Liver (tissue), 8 donors: ENCODE measurements at regions not wholly inside any gene's neighbourhood (a gene's known extent, or its start where the extent isn't known, plus 50 kb on each side); places are given as distances from the start of the nearest gene placed in this dataset.
"Not testable (repeated sequence)": the region's sequence is repeated elsewhere in the genome, so short reads cannot be mapped to it uniquely, and the experiment has no call there.

ENCODE experiments used
- DNase-seq: peaks from one replicate; pipeline ENCODE4 v3.0.0-alpha.2; 2017; ENCODE audit warnings: low spot score
- H3K27ac ChIP-seq, 2 donors: one replicate each; pipeline ENCODE4 v1.7.0; 2013; ENCODE audit warnings: inconsistent platforms in 2 of 2, low read length in 2 of 2, control low read depth in 1 of 2, low read depth in 1 of 2, mild to moderate bottlenecking in 1 of 2
- H3K27me3 ChIP-seq, 4 donors: one replicate each; pipeline versions ENCODE4 v1.6.1 to v1.7.0; 2013; ENCODE audit warnings: low read length in 3 of 4, inconsistent platforms in 1 of 4, mild to moderate bottlenecking in 1 of 4, moderate library complexity in 1 of 4; ENCODE audit not compliant: control insufficient read depth in 4 of 4, insufficient read depth in 4 of 4
- H3K36me3 ChIP-seq, 4 donors: one replicate each; pipeline versions ENCODE4 v1.6.1 to v1.7.0; 2013; ENCODE audit warnings: low read length in 3 of 4, mild to moderate bottlenecking in 3 of 4, low read depth in 1 of 4, moderate library complexity in 1 of 4; ENCODE audit not compliant: control insufficient read depth in 4 of 4, insufficient read depth in 3 of 4
- H3K4me1 ChIP-seq, 4 donors: one replicate each; pipeline versions ENCODE4 v1.6.1 to v1.7.0; 2013; ENCODE audit warnings: low read length in 3 of 4, mild to moderate bottlenecking in 3 of 4, moderate library complexity in 1 of 4; ENCODE audit not compliant: control insufficient read depth in 4 of 4, insufficient read depth in 4 of 4
- H3K4me3 ChIP-seq, 3 donors: one replicate each; pipeline versions ENCODE4 v1.6.1 to v1.7.0; 2013; ENCODE audit warnings: low read length in 3 of 3, control low read depth in 1 of 3, low read depth in 1 of 3, mild to moderate bottlenecking in 1 of 3
- H3K9ac ChIP-seq, 2 donors: one replicate each; pipeline ENCODE4 v1.7.0; 2013; ENCODE audit warnings: low read length in 2 of 2, mild to moderate bottlenecking in 2 of 2, moderate library complexity in 2 of 2, control low read depth in 1 of 2, low read depth in 1 of 2
- H3K9me3 ChIP-seq, 4 donors: one replicate each; pipeline versions ENCODE4 v1.6.1 to v1.7.0; 2013; ENCODE audit warnings: low read length in 3 of 4; ENCODE audit not compliant: control insufficient read depth in 4 of 4
- ATF3 ChIP-seq: IDR thresholded peaks from 2 replicates; pipeline ENCODE4 v1.6.1; 2016; ENCODE audit warnings: antibody characterized with exemption
- CTCF ChIP-seq: fragments of 150-350 bp; IDR thresholded peaks from 2 replicates; pipeline ENCODE4 v1.5.1; 2017; ENCODE audit warnings: improper control_type of control experiment, low read depth, low read length; ENCODE audit not compliant: missing input control
- EGR1 ChIP-seq, 2 donors: IDR thresholded peaks; 2 replicates each; pipeline ENCODE4 v1.6.1; 2016 to 2018; ENCODE audit warnings: antibody characterized with exemption in 2 of 2, low read depth in 2 of 2
- FOXA1 ChIP-seq: IDR thresholded peaks from 2 replicates; pipeline ENCODE4 v1.6.1; 2016; ENCODE audit warnings: antibody characterized with exemption
- FOXA2 ChIP-seq: IDR thresholded peaks from 2 replicates; pipeline ENCODE4 v1.6.1; 2016; ENCODE audit warnings: antibody characterized with exemption
- GABPA ChIP-seq, 2 donors: IDR thresholded peaks in 1 of 2; conservative IDR thresholded peaks in 1 of 2; 2 replicates each; pipeline ENCODE4 v1.6.1; 2016; ENCODE audit warnings: antibody characterized with exemption in 2 of 2, mild to moderate bottlenecking in 1 of 2, moderate library complexity in 1 of 2
- HNF4A ChIP-seq, 2 donors: conservative IDR thresholded peaks; 2 replicates each; pipeline ENCODE4 v1.6.1; 2016; ENCODE audit warnings: antibody characterized with exemption in 2 of 2, mild to moderate bottlenecking in 2 of 2
- HNF4G ChIP-seq: IDR thresholded peaks from 2 replicates; pipeline ENCODE4 v1.6.1; 2016; ENCODE audit warnings: antibody characterized with exemption
- JUND ChIP-seq, 2 donors: IDR thresholded peaks; 2 replicates each; pipeline ENCODE4 v1.6.1; 2016; ENCODE audit warnings: antibody characterized with exemption in 2 of 2
- MAX ChIP-seq: IDR thresholded peaks from 2 replicates; pipeline ENCODE4 v1.6.1; 2016; ENCODE audit warnings: antibody characterized with exemption
- NR2F2 ChIP-seq: IDR thresholded peaks from 2 replicates; pipeline ENCODE4 v1.6.1; 2016; ENCODE audit warnings: antibody characterized with exemption
- RAD21 ChIP-seq, 2 donors: IDR thresholded peaks; 2 replicates each; pipeline ENCODE4 v1.6.1; 2016; ENCODE audit warnings: antibody characterized with exemption in 2 of 2, mild to moderate bottlenecking in 2 of 2
- REST ChIP-seq: IDR thresholded peaks from 2 replicates; pipeline ENCODE4 v1.6.1; 2016; ENCODE audit warnings: antibody characterized with exemption, mild to moderate bottlenecking
- RXRA ChIP-seq, 2 donors: IDR thresholded peaks; 2 replicates each; pipeline ENCODE4 v1.6.1; 2017 to 2018; ENCODE audit warnings: antibody characterized with exemption in 2 of 2, mild to moderate bottlenecking in 1 of 2
- SP1 ChIP-seq: IDR thresholded peaks from 2 replicates; pipeline ENCODE4 v1.6.1; 2018; ENCODE audit warnings: antibody characterized with exemption, mild to moderate bottlenecking
- TAF1 ChIP-seq: conservative IDR thresholded peaks from 2 replicates; pipeline ENCODE4 v1.6.1; 2016; ENCODE audit warnings: antibody characterized with exemption, mild to moderate bottlenecking
- YY1 ChIP-seq: IDR thresholded peaks from 2 replicates; pipeline ENCODE4 v1.6.1; 2016; ENCODE audit warnings: antibody characterized with exemption, mild to moderate bottlenecking
- ZBTB33 ChIP-seq: IDR thresholded peaks from 2 replicates; pipeline ENCODE4 v1.6.1; 2016; ENCODE audit warnings: antibody characterized with exemption
- WGBS: extraction: QIAGEN DNeasy Blood & Tissue Kit; methylation state at CpG from one replicate; pipeline ENCODE4 v1.1.7; 2013; 5-methylcytosine and 5-hydroxymethylcytosine counted together
- donor health status: healthy.
- donor health status: healthy.
- donor health status: healthy.
- donor health status: healthy.
- donor health status: healthy.

GRCh38 chr10:57654856-57655255 lies 612.8 kb downstream of the IPMK start:
- WGBS: 75% methylated on average over 2 of the region's 2 CpGs
- no peak for TF ChIP-seq YY1
- TF ChIP-seq FOXA2: no peak
- no peak for TF ChIP-seq ZBTB33
- TF ChIP-seq EGR1 (IDR thresholded peaks at IDR 0.05; ENCODE audit: low read depth in 2 of 2): no peak
- no peak for TF ChIP-seq HNF4A (conservative IDR thresholded peaks at IDR 0.05)
- TF ChIP-seq HNF4G: no peak
- no peak for TF ChIP-seq RXRA (IDR thresholded peaks at IDR 0.05)
- TF ChIP-seq MAX: no peak
- no peak for TF ChIP-seq NR2F2
- TF ChIP-seq RAD21 (IDR thresholded peaks at IDR 0.05): no peak
- TF ChIP-seq ATF3: no peak
- TF ChIP-seq TAF1: no peak
- no peak for TF ChIP-seq JUND (IDR thresholded peaks at IDR 0.05)
- TF ChIP-seq FOXA1: no peak
- no peak overlapping the region for H3K9ac ChIP-seq
- no peak overlapping the region for H3K4me3 ChIP-seq
- H3K36me3 ChIP-seq: no peaks in the 10 kb centered on the region
- H3K9me3 ChIP-seq: no peaks in the 10 kb centered on the region
- DNase-seq: no peak
- H3K4me1 ChIP-seq: peaks cover 0 to 3% (median 0%) of the 10 kb centered on the region in 4 donors
- H3K27ac ChIP-seq: no peak overlapping the region
- no peaks in the 10 kb centered on the region for H3K27me3 ChIP-seq

- not testable (repeated sequence) for H3K9ac ChIP-seq, H3K27ac ChIP-seq, H3K4me3 ChIP-seq, H3K27me3 ChIP-seq, H3K9me3 ChIP-seq, H3K4me1 ChIP-seq, H3K36me3 ChIP-seq, DNase-seq
- 83% methylated on average over 3 of the region's 3 CpGs for WGBS
These were observed 622.6 kb downstream of the IPMK start for GRCh38 chr10:57645108-57645507.

GRCh38 chr10:57638411-57638810 lies 629.3 kb downstream of the IPMK start:
- no peaks in the 10 kb centered on the region for H3K4me1 ChIP-seq
- no peak overlapping the region for H3K9ac ChIP-seq
- no peaks in the 10 kb centered on the region for H3K9me3 ChIP-seq
- H3K4me3 ChIP-seq: no peak overlapping the region
- H3K36me3 ChIP-seq: no peaks in the 10 kb centered on the region
- no peaks in the 10 kb centered on the region for H3K27me3 ChIP-seq
- TF ChIP-seq NR2F2 (no peak), TAF1 (no peak), SP1 (no peak), FOXA2 (no peak), EGR1 (IDR thresholded peaks at IDR 0.05; ENCODE audit: low read depth in 2 of 2) (no peak), RAD21 (IDR thresholded peaks at IDR 0.05) (no peak), GABPA (IDR thresholded peaks at IDR 0.05 in 1 of 2, conservative IDR thresholded peaks at IDR 0.05 in 1 of 2) (no peak), REST (no peak), JUND (IDR thresholded peaks at IDR 0.05) (no peak), CTCF (no peak), MAX (no peak), RXRA (IDR thresholded peaks at IDR 0.05) (no peak)
- no peak overlapping the region for H3K27ac ChIP-seq
- 89% methylated on average over 2 of the region's 2 CpGs for WGBS
- DNase-seq: no peak
